CMK (cell line): ENCODE measurements at regions not wholly inside any gene's neighbourhood (a gene's known extent, or its start where the extent isn't known, plus 50 kb on each side); places are given as distances from the start of the nearest gene placed in this dataset.
"Not testable (repeated sequence)": the region's sequence is repeated elsewhere in the genome, so short reads cannot be mapped to it uniquely, and the experiment has no call there.

Experiments
- DNase-seq: peaks from one replicate; pipeline ENCODE4 v3.0.0-alpha.2; 2010; ENCODE audit warnings: low read depth

DNA sequence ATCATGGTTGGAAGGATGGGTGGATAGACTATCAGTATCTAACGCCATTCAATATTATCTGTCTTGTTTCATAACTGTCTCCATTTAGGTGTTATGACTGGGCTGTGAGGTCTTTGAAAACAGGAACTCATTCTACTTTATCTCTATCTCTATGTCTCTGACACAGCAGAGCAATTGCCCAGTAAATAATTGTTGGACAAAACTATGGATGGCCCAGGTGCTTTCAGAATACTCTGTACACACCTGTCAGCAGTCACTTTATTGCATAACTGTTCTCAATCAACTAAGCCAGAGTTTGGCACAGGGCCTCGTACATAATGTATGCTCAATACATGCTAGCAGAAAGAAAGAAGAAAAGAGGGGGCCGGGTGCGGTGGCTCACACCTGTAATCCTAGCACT, 210.3 kb downstream of the OPA1 start:
- no peak for DNase-seq

DNA sequence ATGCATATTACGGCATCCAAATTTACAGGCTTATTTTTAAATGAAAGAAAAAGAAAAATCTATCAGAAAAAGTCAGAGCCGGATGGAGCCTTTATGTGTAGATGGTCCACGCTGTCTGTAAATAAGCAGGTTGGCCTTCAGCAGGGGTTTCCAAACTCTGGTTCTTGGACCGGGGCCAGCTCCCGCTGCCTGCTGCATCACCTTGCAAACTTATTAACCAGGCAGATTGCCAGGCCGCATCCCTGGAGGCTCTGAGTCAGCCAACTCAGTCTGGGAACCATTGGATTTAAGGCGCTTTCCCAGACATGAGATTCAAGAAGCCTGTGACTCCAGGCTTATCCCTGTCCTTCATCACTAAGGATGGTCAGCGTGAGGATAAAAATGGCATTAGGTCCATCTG, 212.4 kb downstream of the OPA1 start:
- no peak for DNase-seq

GRCh38 chr3:193808317-193808716, 215.3 kb downstream of the OPA1 start:
- no peak for DNase-seq

DNA sequence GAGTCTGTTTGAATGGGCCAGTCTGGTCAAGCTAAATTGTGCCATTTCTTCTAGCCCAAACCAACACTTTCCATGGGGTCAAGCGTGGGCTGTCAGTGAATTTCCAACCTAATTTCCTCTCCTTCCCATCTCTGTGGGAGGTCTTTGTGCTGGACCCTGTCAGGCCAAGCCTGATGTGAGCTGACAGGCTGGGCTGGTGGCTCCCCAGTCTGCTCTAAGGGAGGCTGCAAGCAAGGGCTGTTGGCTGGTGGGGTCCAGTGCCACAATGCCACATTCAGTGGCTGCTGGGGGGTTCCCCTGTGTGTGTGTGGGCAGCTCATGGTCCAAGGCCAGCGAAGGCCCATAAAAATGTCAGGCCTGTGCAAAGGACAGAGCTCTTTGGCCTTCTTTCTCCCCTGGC, 216.1 kb downstream of the OPA1 start:
- DNase-seq = no peak

GRCh38 chr3:193812078-193812725, 219.2 kb downstream of the OPA1 start:
- DNase-seq = no peak

- no peak for DNase-seq
Measured at GRCh38 chr3:193812791-193813500, 219.9 kb downstream of the OPA1 start.

DNA sequence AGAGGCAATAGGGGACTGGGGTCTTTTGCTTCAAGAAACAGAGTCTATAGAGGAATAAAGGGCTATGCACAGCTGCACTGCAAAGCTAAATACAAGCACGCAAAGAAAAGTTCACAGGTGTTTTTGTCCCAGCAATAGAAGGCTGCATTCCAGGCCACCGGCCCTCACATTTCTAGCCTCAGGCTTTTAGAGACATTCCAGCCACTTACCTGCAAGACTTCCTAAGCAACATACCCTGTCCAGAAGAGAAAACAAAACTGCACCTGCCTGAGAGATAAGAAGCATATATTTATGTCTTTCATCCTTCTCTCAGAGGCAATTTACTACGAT, 220.5 kb downstream of the OPA1 start:
- no peak for DNase-seq

GRCh38 chr3:193814166-193814892, 221.3 kb downstream of the OPA1 start:
- DNase-seq = no peak

DNA sequence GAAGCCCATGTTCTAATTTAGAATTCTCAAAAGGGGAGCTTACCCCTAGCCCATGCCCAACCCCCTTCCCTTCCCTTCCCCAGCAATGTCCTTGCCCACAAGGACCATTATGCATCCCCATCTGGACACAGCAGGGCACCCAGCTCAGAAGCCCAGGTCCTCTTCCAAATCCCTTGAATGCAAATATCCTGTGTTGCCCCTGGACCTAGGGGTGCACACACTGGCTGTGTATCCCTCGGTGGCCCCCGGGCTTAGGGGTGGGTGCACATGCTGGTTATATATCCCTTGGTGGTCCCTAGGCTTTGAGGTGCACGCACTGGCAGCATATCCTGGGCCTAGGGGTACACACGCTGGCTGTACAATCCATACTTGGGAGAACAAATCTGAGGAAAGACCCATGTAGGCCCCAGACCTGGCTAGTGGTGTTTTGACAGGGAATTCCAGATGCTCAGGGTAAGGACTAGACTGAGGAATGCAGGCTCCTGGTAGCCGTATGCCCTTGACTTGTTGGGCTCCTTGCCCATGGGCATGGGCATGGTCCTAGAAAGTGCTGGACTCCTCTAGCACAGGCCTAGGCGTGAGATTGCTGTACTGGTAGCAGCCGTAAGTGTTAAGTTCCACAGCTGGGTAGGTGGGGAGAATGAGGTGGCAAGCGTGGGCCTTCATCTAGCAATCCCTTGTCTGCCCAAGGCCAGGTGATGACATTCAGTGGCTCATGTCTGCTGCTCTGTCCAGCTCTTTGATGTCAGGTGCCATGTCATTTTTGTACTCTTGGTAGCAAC, 222.4 kb downstream of the OPA1 start:
- DNase-seq = no peak

- no peak for DNase-seq
Measured at GRCh38 chr3:193816028-193816395, 223.0 kb downstream of the OPA1 start.

GRCh38 chr3:193816656-193817311, 223.8 kb downstream of the OPA1 start:
- no peak for DNase-seq

- no peak for DNase-seq
Measured at GRCh38 chr3:193819117-193820010, 226.4 kb downstream of the OPA1 start.

- no peak for DNase-seq
Measured at GRCh38 chr3:193821151-193821668, 228.2 kb downstream of the OPA1 start.

GRCh38 chr3:193822492-193823212, 229.6 kb downstream of the OPA1 start:
- no peak for DNase-seq

- not testable (repeated sequence) for DNase-seq
Measured at GRCh38 chr3:193823213-193823605, 230.2 kb downstream of the OPA1 start.

- DNase-seq = no peak
Measured at GRCh38 chr3:193824365-193824764, 231.4 kb downstream of the OPA1 start.

- no peak for DNase-seq
Measured at GRCh38 chr3:193825617-193826016, 232.6 kb downstream of the OPA1 start.

DNA sequence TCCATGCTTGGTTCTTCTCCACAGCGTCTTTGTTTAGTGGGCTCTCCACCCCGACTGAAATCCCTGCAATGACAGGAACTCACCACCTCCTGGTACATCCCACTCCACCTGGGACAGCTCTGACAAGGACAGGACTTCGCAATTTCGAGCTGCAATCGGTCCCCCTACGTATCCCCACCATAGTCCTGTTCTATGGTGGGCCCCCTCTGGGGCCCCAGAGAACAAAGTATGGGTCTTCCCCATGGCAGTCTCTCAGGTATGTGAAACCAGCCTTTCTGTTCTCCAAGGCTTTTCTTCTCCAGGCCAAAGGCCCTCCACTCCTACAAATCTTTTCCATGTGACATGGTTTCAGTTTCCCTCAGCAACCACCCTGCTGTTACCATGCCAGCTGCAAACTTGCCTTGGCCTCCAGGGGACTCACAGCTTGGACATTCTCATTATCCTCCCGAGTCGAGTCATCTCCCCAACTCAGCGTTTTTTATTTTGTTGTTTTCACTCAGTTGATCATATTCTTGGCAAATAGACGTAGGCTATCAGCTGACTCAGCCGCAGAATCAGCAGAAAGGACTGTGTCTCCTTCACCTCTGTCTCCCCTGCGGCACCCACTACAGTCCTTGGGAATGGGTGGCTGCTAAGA, 233.3 kb downstream of the OPA1 start:
- no peak for DNase-seq

DNA sequence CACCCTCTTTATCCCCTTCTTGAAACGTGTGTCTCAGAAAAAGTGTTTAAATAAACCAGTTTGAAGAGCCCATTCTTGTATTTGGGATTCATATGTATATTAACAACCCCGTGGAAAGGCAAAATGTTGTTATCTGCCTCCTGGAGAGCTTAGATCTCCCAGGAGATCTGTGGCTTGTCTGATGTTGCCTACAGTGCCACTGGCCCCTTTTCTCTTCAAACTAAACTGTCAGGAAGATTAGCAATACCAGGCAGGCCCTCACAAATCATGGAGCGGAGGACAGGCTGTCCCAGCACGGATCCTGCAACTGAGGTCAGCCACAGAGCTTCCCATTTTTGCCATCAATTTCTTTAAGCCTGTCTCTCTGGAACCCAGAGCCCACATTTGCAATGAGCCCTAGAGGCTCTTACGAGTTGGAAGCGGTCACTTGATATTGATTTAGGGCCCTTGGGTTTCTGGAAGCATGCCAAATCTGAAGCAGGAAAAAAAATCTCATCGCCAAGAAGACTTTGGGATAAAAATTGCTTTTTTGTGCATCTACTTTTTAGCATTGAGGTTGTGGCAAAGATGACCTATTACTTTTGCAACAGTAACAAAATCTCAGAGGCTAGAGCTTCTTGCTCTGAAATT, 234.1 kb downstream of the OPA1 start:
- DNase-seq = no peak
